ENCODE measurements at regions not wholly inside any gene's neighbourhood (a gene's known extent, or its start where the extent isn't known, plus 50 kb on each side); places are given as distances from the start of the nearest gene placed in this dataset.

- TF ChIP-seq POLR2A (IDR thresholded peaks at IDR 0.05; ENCODE audit: low read depth, low read length): no peak
- TF ChIP-seq POLR2AphosphoS5 (IDR thresholded peaks at IDR 0.05; ENCODE audit: low read depth, low read length): no peak
These were observed 300.3 kb downstream of the SMOC2 start for GRCh38 chr6:168741305-168741704.
